Heart right ventricle (tissue), 16 donors: ENCODE measurements at regions not wholly inside any gene's neighbourhood (a gene's known extent, or its start where the extent isn't known, plus 50 kb on each side); places are given as distances from the start of the nearest gene placed in this dataset.

Experiments used
- ATAC-seq, 8 donors: fragments of 200-7000 bp; cut with Tn5 transposase; one replicate each; pipeline ENCODE4 v1.9.1; 2020; ENCODE audit warnings: mild to moderate bottlenecking in 8 of 8, moderate library complexity in 8 of 8, moderate number of reproducible peaks in 1 of 8
- DNase-seq, 2 donors: peaks; one replicate each; pipeline ENCODE4 v3.0.0-alpha.2; 2020
- H3K27ac ChIP-seq, 10 donors: fragments of 200-600 bp; sonication (generic) in 2 of 10; one replicate each; pipeline versions ENCODE4 v1.5.0 to v1.8.0; 2020 to 2022; ENCODE audit warnings: mild to moderate bottlenecking in 3 of 10
- H3K27me3 ChIP-seq, 7 donors: fragments of 200-600 bp; one replicate each; pipeline ENCODE4 v1.8.0; 2021 to 2022; ENCODE audit warnings: mild to moderate bottlenecking in 2 of 7
- H3K36me3 ChIP-seq, 9 donors: fragments of 200-600 bp; sonication (generic) in 1 of 9; one replicate each; pipeline versions ENCODE4 v1.5.0 to v1.8.0; 2020 to 2022; ENCODE audit warnings: mild to moderate bottlenecking in 2 of 9
- H3K4me1 ChIP-seq, 9 donors: fragments of 200-600 bp; sonication (generic) in 1 of 9; one replicate each; pipeline versions ENCODE4 v1.5.0 to v1.8.0; 2020 to 2022; ENCODE audit warnings: mild to moderate bottlenecking in 4 of 9
- H3K4me3 ChIP-seq, 10 donors: fragments of 200-600 bp; sonication (generic) in 2 of 10; one replicate each; pipeline versions ENCODE4 v1.5.0 to v1.8.0; 2020 to 2022; ENCODE audit warnings: mild to moderate bottlenecking in 7 of 10, moderate library complexity in 2 of 10
- H3K9me3 ChIP-seq, 11 donors: fragments of 200-600 bp in 10 of 11; sonication (generic) in 2 of 11; one replicate each; pipeline versions ENCODE4 v1.5.0 to v1.8.0; 2013 to 2022; ENCODE audit warnings: mild to moderate bottlenecking in 2 of 11, control low read depth in 1 of 11, moderate library complexity in 1 of 11
- WGBS, 2 donors: extraction: QIAGEN DNeasy Blood & Tissue Kit; methylation state at CpG; one replicate each; pipeline ENCODE4 v1.1.7; 2013; ENCODE audit warnings: inconsistent platforms in 1 of 2; 5-methylcytosine and 5-hydroxymethylcytosine counted together
- intact Hi-C, 10 donors: fragments of 100-400 bp; cut with DNase I; formaldehyde crosslinking; loops; one replicate each; pipeline versions ENCODE4 v1.11.1 to v1.14.2; 2022
- TF ChIP-seq, protein P1 (sequence below), 9 donors: fragments of 200-600 bp; sonication (generic) in 2 of 9; IDR thresholded peaks; one replicate each; pipeline versions ENCODE4 v1.5.0 to v1.8.0; 2021 to 2022; ENCODE audit warnings: antibody characterized with exemption in 9 of 9, mild to moderate bottlenecking in 5 of 9, moderate library complexity in 1 of 9
- donor health status: Arrhythmogenic right ventricular cardiomyopathy.
- donor health status: ischemic (EF 13 %, LVEDD 7.1; RV severe dilation, severe dysfunction).
- donor health status: healthy with polysubstance abuse.
- donor health status: DM: no; HTN: yes; CAD: no.
- donor health status: DM: no; HTN: no; CAD: no.
- donor health status: ischemic (EF 25% LVEDD 6.9; RV normal size, moderate dysfunction).
- donor health status: ischemic (EF 25% LVEDD 5.7; RV mildly dilated, moderate dysfunction).
- donor health status: healthy.
- donor health status: DM: yes; HTN: yes; CAD: no.
- donor health status: Ischemic cardiomyopathy.
- donor health status: ischemic (EF 35%, LVEDD 5.7; RV mildly dilated, moderate dysfunction).
- donor health status: nonischemic (EF 11% LVEDD 7.7; RV severe dilation, severe dysfunction).
- donor health status: DM: yes; HTN: yes; CAD: no.
- donor health status: PGD.
- donor health status: ischemic (EF 29% LVEDD 5.4; RV normal size, mild dysfunction).
- donor health status: nonischemic (EF 23%, LVEDD 6.1; RV moderate dilation, normal function).

DNA sequence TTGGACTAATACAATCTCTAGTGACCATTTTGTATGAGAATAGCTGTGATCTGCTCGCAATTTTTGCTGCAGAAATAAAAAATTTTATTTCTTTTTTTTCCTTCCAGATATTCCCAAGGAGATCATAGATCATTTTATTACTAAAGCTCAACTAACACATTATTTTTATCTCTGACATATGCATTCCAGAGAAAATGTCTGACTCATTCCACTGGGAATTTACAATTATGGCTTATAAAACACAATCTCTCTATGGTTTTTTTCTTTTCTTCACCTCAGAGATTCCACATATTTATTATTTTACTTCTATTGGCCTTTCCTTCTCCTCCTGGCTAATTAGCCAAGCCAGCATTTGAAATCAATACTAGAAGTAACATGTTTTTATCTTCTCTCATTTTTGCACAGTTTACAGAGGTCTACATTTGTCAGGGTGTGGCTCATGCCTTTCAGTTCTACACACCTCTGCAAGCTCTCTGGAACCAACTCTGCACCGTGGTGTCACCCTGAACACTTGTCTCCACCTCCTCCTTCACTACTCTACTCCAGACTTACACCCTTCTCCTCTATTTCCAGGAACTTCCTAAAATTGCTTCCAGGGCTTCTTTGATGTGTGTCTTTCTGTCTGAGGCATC lies 59.8 kb upstream of the GPM6A start:
- no peak overlapping the region for H3K4me3 ChIP-seq
- DNase-seq (no peak), ATAC-seq (no peak)
- intact Hi-C loops: no loop called here
- no peak overlapping the region for H3K27ac ChIP-seq
- H3K9me3 ChIP-seq: peaks cover 0 to 10% (median 0%) of the 10 kb centered on the region in 11 donors
- WGBS, 2 donors: 58 to 65% methylated on average over 2 of the region's 2 CpGs
- no peaks in the 10 kb centered on the region for H3K4me1 ChIP-seq
- H3K36me3 ChIP-seq: no peaks in the 10 kb centered on the region
- no peaks in the 10 kb centered on the region for H3K27me3 ChIP-seq
- TF ChIP-seq, protein P1, sequence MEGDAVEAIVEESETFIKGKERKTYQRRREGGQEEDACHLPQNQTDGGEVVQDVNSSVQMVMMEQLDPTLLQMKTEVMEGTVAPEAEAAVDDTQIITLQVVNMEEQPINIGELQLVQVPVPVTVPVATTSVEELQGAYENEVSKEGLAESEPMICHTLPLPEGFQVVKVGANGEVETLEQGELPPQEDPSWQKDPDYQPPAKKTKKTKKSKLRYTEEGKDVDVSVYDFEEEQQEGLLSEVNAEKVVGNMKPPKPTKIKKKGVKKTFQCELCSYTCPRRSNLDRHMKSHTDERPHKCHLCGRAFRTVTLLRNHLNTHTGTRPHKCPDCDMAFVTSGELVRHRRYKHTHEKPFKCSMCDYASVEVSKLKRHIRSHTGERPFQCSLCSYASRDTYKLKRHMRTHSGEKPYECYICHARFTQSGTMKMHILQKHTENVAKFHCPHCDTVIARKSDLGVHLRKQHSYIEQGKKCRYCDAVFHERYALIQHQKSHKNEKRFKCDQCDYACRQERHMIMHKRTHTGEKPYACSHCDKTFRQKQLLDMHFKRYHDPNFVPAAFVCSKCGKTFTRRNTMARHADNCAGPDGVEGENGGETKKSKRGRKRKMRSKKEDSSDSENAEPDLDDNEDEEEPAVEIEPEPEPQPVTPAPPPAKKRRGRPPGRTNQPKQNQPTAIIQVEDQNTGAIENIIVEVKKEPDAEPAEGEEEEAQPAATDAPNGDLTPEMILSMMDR (IDR thresholded peaks at IDR 0.05): no peak

DNA sequence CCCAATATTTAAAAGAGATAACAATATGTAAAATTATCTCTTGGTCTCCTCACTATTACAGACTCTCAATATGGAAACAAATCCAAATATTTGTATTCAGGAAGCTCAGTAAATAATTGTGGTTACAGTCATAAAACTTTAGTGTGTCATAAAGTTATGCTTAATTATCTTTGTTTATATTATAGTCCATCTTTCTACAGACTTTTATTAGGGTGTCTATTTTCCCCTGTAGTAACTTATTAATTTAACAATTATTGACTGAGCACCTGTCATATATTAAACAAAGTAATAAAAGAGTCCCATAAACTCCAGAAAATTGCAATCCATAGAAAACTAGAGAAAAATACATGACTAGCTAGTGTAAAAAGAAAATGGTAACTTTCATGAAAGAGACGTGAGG lies 61.6 kb upstream of the GPM6A start:
- ATAC-seq (no peak), DNase-seq (no peak)
- Histone ChIP-seq H3K27ac (no peak overlapping the region), H3K9me3 (peaks cover 0 to 10% (median 0%) of the 10 kb centered on the region in 11 donors), H3K27me3 (no peaks in the 10 kb centered on the region), H3K4me3 (no peak overlapping the region), H3K36me3 (no peaks in the 10 kb centered on the region), H3K4me1 (no peaks in the 10 kb centered on the region)
- TF ChIP-seq, protein P1 (IDR thresholded peaks at IDR 0.05): no peak
- intact Hi-C loops: no loop called here
- 84 to 86% methylated on average over 1 of the region's 1 CpG for WGBS, 2 donors

- Histone ChIP-seq H3K36me3 (no peaks in the 10 kb centered on the region), H3K4me1 (no peaks in the 10 kb centered on the region), H3K27me3 (no peaks in the 10 kb centered on the region), H3K9me3 (peaks cover 0 to 14% (median 0%) of the 10 kb centered on the region in 11 donors), H3K27ac (no peak overlapping the region), H3K4me3 (no peak overlapping the region)
- no peak for DNase-seq
- 64 to 68% methylated on average over 5 of the region's 5 CpGs for WGBS, 2 donors
- intact Hi-C loops: no loop called here
- no peak for ATAC-seq
- TF ChIP-seq, protein P1 (IDR thresholded peaks at IDR 0.05): no peak
These were observed 62.2 kb upstream of the GPM6A start for GRCh38 chr4:175874306-175874705.

GRCh38 chr4:175875993-175876771 lies 64.1 kb upstream of the GPM6A start:
- H3K4me1 ChIP-seq: no peaks in the 10 kb centered on the region
- H3K36me3 ChIP-seq: no peaks in the 10 kb centered on the region
- WGBS, 2 donors: 90 to 91% methylated on average over 5 of the region's 5 CpGs

More at GRCh38 chr4:175875993-175876771, 64.1 kb upstream of the GPM6A start:
- TF ChIP-seq, protein P1 (IDR thresholded peaks at IDR 0.05): no peak
- Histone ChIP-seq H3K27ac (no peak overlapping the region), H3K9me3 (peaks cover 0 to 22% (median 0%) of the 10 kb centered on the region in 11 donors), H3K4me3 (no peak overlapping the region), H3K27me3 (no peaks in the 10 kb centered on the region)
- DNase-seq: no peak
- intact Hi-C loops: no loop called here
- ATAC-seq: no peak
